Stimulated activated CD4-positive, alpha-beta T cell treated with anti-CD3 and anti-CD28 coated beads, Interleukin-4, amount 100 ng/mL, for 1 hour (primary cell): ENCODE measurements at regions not wholly inside any gene's neighbourhood (a gene's known extent, or its start where the extent isn't known, plus 50 kb on each side); places are given as distances from the start of the nearest gene placed in this dataset.

ENCODE experiments used
- DNase-seq: peaks from one replicate; pipeline ENCODE4 v3.0.0-alpha.2; 2020

GRCh38 chr9:84456527-84456926 is 116.0 kb upstream of the SLC28A3 start:
- no peak for DNase-seq

DNA sequence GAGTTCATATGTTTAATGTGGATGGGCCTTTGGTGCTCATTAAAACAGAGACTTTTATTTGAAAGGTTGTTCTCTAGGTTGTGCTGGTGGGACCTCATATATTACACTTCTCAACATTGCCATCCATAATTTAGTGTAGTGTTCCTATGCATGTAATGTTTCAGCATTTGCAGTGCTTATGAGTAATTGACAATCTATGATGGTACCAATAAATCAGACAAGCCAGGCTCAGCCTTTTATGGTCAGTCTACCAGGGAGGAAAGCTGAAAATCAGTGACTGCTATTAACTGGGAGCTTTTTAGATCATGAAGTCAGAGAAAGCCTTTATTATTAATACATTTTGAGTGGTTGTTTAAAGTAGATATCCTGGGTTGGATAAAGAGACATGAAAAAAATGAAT is 120.1 kb upstream of the SLC28A3 start:
- no peak for DNase-seq

DNA sequence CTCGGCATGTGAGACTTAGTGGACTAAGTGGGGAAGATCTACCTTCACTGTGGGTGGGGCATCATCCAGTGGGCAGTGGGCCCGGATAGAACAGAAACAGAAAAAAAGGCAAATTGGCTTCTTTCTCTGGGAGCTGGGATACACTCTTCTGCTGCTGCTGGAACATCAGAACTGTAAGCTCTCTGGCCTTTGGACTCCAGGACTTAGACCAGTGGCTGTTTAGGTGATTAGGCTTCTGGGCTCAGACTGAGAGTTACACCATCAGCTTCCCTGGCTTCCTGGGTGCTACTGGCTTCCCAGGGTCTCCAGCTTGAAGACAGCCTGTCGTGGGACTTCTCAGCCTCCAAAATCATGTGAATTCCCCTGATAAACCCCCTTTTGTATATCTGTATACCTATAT is 122.7 kb upstream of the SLC28A3 start:
- DNase-seq, result no peak

GRCh38 chr9:84466580-84467285 is 126.2 kb upstream of the SLC28A3 start:
- DNase-seq, result no peak

DNA sequence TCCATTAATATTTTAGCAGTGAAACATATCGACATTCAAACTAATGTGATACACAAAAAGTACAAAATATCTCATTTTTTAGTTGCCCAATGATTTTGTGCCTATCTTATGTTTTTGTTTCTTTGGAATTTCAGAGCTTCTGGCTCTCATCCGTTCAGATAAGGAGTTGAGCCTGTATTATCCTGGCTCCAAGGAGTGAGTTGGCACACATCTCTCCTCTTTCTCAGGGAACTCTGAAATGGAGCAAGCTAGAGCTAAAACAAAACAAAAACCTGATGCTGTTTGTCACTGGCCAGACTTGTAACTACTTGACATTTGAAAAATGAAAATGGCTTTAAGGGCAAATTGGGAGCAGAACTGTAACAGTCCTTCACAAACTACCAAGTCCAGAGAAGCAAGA is 131.3 kb upstream of the SLC28A3 start:
- DNase-seq, result no peak

DNA sequence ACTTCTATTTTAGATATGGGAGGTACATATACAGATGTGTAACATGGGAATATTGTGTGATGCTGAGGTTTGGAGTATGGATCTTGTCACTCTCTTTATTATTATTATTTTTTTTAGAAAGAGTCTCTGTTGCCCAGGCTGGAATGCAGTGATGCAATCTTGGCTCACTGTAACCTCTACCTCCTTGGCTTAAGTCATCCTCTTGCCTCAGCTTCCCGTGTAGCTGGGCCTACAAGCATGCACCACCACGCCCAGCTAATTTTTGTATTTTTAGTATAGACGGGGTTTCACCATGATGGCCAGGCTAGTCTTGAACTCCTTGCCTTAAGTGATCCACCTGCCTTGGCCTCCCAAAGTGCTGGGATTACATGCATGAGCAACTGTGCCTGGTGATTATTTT is 138.4 kb upstream of the SLC28A3 start:
- DNase-seq, result no peak

DNA sequence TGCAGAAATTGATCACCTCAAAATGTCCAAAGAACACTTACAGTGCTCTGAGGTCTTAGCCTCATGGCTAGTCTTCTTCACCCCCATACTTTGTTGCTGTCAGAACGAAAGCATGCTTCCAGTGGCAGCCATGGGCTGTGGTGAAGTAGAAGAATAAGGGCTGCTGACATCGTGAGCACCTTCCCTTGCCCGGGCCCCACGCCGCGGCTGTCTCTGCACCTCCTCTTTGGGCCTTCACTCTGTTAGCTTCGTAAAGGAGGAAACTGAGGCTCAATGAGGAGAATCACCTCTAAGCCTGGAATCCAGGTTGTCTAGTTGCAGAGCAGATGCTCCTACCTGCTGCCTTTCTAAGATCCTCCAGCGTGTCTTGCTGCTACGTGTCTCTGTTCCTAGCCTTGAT is 139.5 kb upstream of the SLC28A3 start:
- no peak for DNase-seq

DNA sequence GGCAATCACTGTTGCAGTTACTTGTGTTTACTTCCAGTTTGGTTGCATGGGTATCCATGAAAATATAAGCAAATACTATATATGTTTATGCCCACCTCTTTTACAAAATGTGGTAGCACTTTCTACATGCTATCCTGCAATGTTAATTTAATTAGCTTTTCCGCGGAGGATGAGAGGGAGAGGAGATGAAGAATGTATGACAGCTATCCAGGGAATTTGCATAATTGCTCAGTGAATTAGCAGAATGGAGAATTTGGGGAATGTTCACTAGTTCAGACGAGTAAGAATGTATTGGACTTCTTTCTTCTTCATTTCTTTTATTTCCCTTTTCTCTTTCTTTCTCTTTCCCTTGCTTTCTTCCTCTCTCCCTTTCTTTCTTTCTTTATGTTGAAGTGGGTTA is 140.7 kb upstream of the SLC28A3 start:
- no peak for DNase-seq

- DNase-seq, result no peak
These were observed 141.2 kb upstream of the SLC28A3 start for GRCh38 chr9:84481636-84482218.

- DNase-seq, result no peak
These were observed 142.0 kb upstream of the SLC28A3 start for GRCh38 chr9:84482607-84483006.

GRCh38 chr9:84484172-84484571 is 143.6 kb upstream of the SLC28A3 start:
- no peak for DNase-seq

DNA sequence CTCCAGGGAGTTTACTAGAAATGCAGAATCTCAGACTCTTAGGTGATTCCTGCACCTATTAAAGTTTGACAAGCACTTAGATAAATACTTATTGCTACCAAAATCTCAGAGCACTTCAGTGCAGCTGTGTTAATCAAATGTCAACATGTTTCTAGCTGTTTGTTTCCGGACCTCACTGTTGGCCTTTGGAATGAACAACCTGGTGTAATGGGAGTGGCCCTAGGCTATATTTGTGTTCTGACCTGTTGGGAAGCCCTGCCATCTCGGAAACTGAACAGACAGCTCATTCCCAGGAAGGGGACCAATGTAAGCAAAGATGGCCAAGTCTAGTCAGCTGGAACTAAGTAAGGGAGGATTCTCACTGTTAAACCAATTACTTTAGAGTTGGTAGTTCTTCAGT is 145.0 kb upstream of the SLC28A3 start:
- DNase-seq, result no peak

- no peak for DNase-seq
These were observed 146.1 kb upstream of the SLC28A3 start for GRCh38 chr9:84486663-84487062.

DNA sequence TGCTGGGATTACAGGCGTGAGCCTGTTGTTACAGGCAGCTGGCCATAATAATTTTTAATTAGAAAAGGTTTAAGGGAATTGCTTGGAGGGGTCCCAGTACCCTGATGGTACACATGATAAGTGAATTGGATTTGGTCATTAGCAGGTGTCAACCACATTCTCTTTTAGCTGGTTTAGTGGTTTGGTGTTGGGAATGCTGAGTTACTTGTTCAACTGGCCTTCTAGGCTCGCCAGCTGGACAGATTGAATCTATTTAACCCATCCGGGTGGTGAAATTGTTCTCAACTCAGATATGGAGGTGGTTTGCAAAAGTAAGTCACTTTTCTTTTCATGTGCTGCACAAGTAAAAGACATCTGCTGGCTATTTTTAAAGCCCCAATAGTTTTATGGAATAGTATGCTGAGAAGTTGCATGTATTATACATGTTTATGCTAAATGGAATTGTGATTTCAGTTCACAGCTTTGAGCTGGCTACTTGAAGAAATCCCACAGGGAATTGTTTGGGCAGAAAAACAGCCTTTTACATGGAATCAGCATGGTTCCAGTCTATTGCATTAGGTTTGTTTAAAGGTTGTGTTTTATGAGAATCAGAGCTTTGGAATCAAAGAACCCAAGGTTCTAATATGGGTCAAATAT is 149.8 kb upstream of the SLC28A3 start:
- DNase-seq, result no peak

- no peak for DNase-seq
These were observed 150.3 kb upstream of the SLC28A3 start for GRCh38 chr9:84490842-84491325.

- no peak for DNase-seq
These were observed 152.0 kb upstream of the SLC28A3 start for GRCh38 chr9:84492366-84493159.

DNA sequence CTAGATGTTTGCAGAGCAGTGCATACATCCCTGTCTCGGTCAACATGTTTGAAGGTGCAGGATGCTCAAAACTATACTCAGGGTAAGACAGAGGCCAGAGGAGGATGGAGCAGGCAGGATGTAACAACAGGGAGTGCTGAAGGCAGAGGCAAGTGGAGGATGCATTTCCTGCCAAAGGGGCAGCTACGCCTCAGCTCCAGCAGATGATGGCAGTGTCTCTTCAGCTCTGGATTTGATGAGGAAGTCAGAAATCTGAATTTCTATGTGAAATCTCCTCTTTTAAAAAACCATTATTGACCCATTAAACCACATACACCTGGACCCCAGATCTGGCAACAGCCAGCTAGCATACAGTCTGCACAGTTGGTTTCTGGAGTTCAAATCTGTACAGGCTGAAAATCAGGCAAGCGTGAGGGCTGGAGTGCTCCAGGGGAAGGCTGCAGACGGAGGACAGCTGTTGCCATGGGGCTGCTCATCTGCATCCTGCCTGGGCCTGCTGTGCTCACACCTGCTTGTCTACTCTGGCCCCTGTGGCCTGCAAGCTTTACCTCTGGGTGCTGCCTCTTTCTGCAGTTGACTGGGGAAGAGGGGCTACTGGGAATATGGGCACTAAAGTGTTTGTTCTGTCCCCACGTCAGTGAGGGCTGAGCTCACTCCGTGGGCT is 152.9 kb upstream of the SLC28A3 start:
- DNase-seq, result no peak

GRCh38 chr9:84499969-84500582 is 159.5 kb upstream of the SLC28A3 start:
- DNase-seq, result no peak

DNA sequence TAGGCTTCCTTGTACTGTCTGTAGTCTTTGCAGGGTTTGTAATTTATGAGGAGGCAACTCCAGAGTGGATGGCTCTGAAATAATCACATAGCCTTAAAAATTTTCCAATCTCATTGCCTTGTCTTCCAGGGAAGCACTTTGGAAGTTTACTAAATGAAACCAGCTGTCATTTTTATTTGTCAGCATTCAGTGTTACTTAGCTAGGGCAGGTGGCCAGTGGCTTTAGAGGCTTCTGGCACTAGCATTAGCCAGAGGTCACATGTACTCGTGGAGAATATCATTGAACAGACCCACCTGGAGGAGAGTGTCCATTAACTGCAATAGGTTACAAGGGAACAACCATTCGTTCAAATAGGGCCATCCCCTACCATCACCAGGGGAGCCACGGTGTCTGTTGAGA is 160.3 kb upstream of the SLC28A3 start:
- DNase-seq, result no peak

DNA sequence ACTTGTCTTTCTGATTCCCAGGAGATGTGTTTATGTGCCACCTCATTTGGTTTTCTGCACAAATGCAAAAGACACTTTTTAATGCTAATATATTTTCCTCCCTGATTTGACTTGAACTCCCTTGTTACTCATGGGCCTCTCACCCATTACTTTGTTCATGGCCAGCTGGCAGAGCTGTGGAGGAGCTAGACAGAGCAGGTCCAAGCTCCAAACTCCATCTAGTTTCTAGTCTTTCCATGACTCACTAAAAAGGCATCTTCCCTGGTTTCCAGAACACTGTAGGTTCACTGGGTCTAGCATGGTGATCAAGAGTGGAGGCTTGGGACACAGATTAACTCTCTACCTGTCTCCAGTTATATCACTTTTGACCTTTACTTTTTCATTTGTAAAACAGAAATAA is 161.0 kb upstream of the SLC28A3 start:
- no peak for DNase-seq

DNA sequence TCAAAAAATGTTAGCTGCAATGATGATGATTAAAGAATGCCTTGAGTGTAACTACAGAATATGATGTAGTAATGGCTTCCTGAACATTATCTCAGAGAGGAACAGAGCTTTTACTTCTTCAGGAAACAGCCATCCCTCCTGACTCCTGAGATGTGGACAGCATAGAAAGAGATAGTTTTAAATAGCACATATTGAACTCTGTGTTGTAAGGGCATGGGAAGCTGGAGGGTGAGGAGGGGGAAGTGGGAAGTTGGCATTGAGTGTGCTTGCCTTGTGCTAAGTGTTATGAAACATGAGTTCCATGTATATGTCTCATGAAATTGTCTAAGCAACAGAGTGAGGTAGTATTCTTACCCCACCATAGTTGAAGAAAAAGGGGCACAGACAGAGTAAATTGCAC is 161.5 kb upstream of the SLC28A3 start:
- DNase-seq, result no peak

- no peak for DNase-seq
These were observed 163.8 kb upstream of the SLC28A3 start for GRCh38 chr9:84504360-84504759.

DNA sequence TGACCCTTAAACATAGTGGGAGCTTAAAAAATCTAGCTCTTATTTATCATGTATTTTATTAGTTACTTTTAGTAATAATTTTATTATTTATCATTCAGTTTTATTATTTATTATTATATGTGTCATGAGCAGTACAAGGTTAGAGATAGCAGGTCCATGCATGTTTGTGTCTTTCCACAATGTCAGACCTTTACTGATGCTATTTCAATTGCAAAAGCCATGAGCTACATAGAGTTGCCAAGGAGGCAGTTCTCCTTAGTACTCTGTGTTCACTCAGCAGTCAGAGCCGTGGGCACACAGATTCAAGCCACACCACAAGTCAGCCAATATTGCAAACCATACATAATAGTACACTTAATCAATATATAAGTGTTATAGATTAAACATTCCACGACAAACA is 157.9 kb upstream of the NTRK2 start:
- DNase-seq, result no peak
